ENCODE measurements at regions not wholly inside any gene's neighbourhood (a gene's known extent, or its start where the extent isn't known, plus 50 kb on each side); places are given as distances from the start of the nearest gene placed in this dataset.

DNA sequence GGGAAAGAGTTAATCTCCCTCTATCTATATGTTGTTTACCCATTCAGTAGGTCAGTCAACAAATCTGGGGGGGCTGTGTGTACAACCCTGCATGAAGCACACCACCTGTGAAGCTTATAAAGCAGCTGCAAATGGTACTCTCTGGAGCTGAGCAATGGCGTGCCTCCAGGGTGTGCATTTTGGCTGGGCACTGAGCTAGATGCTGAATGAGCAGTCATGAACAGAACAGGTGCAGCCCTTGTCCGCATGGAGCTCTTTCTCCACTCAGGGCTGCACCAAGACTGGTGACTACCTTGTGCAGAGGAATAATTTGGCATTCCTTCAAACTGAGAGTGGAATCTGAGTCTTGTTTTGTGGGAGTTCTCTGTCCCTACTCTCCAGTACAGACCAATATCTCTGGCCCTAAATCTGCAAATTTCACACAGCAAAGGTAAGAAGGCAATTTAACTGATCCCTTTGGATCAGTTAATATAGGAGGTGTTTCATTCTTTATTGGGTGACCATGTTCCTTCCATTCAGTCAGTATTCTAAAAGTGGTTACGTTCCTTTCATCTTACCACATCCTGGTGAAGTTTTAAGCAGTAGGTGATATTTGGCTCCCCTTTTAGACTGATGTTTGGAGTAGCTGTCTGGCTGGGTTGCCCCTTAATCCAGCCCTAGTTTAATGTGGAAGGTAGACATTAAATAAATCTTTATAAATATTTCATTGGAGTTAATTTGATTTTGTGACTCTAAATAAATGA, 76.0 kb downstream of the GPR88 start:
- TF ChIP-seq, protein P1, sequence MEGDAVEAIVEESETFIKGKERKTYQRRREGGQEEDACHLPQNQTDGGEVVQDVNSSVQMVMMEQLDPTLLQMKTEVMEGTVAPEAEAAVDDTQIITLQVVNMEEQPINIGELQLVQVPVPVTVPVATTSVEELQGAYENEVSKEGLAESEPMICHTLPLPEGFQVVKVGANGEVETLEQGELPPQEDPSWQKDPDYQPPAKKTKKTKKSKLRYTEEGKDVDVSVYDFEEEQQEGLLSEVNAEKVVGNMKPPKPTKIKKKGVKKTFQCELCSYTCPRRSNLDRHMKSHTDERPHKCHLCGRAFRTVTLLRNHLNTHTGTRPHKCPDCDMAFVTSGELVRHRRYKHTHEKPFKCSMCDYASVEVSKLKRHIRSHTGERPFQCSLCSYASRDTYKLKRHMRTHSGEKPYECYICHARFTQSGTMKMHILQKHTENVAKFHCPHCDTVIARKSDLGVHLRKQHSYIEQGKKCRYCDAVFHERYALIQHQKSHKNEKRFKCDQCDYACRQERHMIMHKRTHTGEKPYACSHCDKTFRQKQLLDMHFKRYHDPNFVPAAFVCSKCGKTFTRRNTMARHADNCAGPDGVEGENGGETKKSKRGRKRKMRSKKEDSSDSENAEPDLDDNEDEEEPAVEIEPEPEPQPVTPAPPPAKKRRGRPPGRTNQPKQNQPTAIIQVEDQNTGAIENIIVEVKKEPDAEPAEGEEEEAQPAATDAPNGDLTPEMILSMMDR (IDR thresholded peaks at IDR 0.05 in 4 of 5, conservative IDR thresholded peaks at IDR 0.05 in 1 of 5): no peak
- TF ChIP-seq POLR2A (IDR thresholded peaks at IDR 0.05): no peak
